ENCODE measurements at regions not wholly inside any gene's neighbourhood (a gene's known extent, or its start where the extent isn't known, plus 50 kb on each side); places are given as distances from the start of the nearest gene placed in this dataset.

DNA sequence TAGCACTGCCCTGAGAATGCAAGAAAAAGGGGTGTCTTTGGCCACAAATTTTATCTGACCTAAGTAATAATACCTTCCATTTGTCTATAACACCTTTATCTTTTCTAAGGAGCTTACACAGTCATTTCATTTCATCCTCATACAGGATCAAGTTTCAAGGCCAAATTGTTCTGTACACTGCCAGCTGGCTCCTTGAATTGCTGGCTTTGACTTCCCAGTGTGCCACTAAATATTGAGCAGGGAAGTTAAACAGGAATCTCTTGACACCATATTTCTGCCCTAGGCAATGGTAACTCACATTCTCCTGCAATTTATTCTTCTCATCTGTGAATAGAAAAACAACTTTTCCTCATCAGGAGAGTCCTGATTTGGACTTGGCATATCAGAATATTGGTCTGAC, 195.1 kb upstream of the LRP1B start:
- H3K9ac ChIP-seq (ENCODE audit: low read length) = no peak overlapping the region
- no peaks in the 10 kb centered on the region for H3K36me3 ChIP-seq (ENCODE audit: control insufficient read depth, insufficient read depth, low read length, severe bottlenecking)
- no peak for DNase-seq (ENCODE audit: low read depth)
- no peaks in the 10 kb centered on the region for H3K9me3 ChIP-seq (ENCODE audit: control insufficient read depth, low read length)
- no peak overlapping the region for H3K4me3 ChIP-seq (ENCODE audit: low read length)
- H3K4me1 ChIP-seq (ENCODE audit: control insufficient read depth, insufficient read depth, low read length) = no peaks in the 10 kb centered on the region
- H3K27me3 ChIP-seq (replicated peaks; ENCODE audit: control insufficient read depth, insufficient read depth, low read length) = no peaks in the 10 kb centered on the region

DNA sequence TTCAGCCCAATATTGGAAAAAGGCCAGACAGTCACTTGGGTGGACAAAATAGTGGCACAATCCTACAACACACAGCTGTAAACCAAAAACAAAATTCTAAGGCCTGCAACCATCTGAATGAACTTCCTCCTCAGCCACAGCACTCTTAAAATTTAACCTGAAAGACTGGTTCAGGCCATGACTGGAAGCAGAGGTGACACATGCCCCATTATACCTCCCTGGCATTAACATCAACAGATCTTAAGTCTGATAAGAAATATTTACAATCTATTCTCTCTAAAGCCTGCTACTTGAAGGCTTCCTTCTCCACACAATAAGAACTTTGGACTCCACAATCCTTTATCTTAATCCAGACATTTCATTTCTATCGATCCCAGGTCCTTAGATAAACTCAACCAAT, 192.4 kb upstream of the LRP1B start:
- Histone ChIP-seq H3K36me3 (ENCODE audit: control insufficient read depth, insufficient read depth, low read length, severe bottlenecking) (no peaks in the 10 kb centered on the region), H3K27me3 (replicated peaks; ENCODE audit: control insufficient read depth, insufficient read depth, low read length) (no peaks in the 10 kb centered on the region), H3K4me3 (ENCODE audit: low read length) (no peak overlapping the region), H3K4me1 (ENCODE audit: control insufficient read depth, insufficient read depth, low read length) (no peaks in the 10 kb centered on the region), H3K9me3 (ENCODE audit: control insufficient read depth, low read length) (no peaks in the 10 kb centered on the region), H3K9ac (ENCODE audit: low read length) (no peak overlapping the region)
- no peak for DNase-seq (ENCODE audit: low read depth)

DNA sequence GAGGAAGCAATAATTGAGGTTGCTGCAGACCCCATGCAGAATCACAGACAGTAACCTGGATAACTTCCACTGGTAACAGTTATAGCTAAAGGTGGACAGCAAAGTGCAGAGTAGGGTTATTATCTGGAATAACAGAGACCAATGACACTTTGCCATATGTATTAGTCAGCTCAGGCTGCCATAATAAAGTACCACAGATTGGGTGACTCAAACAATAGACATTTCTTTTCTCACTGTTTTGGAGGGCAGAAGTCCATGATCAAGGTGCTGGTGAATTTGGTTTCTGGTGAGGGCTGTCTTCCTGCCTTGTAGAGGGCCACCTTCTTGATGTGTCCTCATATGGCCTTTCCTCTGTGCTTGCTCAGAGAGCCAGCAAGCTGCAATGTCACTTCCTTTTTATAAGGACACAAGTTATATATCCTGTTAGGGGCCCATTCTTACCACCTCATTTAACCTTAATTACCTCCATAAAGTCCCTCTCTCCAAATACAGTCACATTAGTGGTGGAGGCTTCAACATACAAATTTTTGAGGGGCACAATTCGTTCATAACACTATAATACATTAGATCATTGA, 191.0 kb upstream of the LRP1B start:
- Histone ChIP-seq H3K9me3 (ENCODE audit: control insufficient read depth, low read length) (no peaks in the 10 kb centered on the region), H3K36me3 (ENCODE audit: control insufficient read depth, insufficient read depth, low read length, severe bottlenecking) (no peaks in the 10 kb centered on the region), H3K9ac (ENCODE audit: low read length) (no peak overlapping the region), H3K4me3 (ENCODE audit: low read length) (no peak overlapping the region), H3K27me3 (replicated peaks; ENCODE audit: control insufficient read depth, insufficient read depth, low read length) (no peaks in the 10 kb centered on the region), H3K4me1 (ENCODE audit: control insufficient read depth, insufficient read depth, low read length) (no peaks in the 10 kb centered on the region)
- DNase-seq (ENCODE audit: low read depth) = no peak

DNA sequence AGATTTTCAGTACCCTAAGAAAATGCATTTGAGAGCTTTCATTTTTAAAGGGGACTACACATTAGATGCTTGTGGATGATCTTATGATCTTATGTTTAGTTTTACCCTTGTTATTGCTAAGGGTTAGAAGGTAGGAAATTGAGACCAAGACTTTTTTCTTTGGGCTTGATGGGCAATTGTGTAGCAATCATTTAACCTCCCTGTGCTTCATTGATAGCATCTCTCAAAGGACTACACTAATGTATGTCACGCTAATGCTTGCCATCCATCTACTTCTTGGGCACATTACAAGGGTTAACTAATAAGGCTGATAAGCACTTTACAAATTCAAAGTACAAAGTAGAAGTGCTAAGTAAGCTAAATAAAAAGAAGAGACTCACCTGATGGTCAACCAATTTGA, 189.3 kb upstream of the LRP1B start:
- Histone ChIP-seq H3K27me3 (replicated peaks; ENCODE audit: control insufficient read depth, insufficient read depth, low read length) (no peaks in the 10 kb centered on the region), H3K9ac (ENCODE audit: low read length) (no peak overlapping the region), H3K4me1 (ENCODE audit: control insufficient read depth, insufficient read depth, low read length) (no peaks in the 10 kb centered on the region), H3K4me3 (ENCODE audit: low read length) (no peak overlapping the region), H3K36me3 (ENCODE audit: control insufficient read depth, insufficient read depth, low read length, severe bottlenecking) (no peaks in the 10 kb centered on the region), H3K9me3 (ENCODE audit: control insufficient read depth, low read length) (no peaks in the 10 kb centered on the region)
- DNase-seq (ENCODE audit: low read depth) = no peak

DNA sequence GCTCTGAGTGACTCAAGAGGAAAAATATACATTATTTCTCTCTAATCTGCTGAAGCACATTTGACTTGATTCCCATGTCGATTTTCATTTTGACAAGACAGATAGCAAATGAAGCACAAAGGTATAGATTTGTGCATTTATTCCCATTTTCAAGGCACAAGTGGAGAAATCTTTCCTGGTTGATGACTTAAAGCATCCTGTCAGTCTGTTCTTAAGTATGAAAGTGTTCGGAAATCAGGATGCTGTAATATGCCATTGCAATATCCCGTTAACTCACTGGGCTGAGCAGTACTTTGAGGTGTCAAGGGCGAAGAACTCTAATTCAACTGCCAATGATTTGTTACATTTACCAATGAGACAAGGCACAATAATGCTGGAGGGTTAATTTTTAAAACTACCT, 185.2 kb upstream of the LRP1B start:
- H3K27me3 ChIP-seq (replicated peaks; ENCODE audit: control insufficient read depth, insufficient read depth, low read length) = no peaks in the 10 kb centered on the region
- no peaks in the 10 kb centered on the region for H3K4me1 ChIP-seq (ENCODE audit: control insufficient read depth, insufficient read depth, low read length)
- no peak for DNase-seq (ENCODE audit: low read depth)
- H3K4me3 ChIP-seq (ENCODE audit: low read length) = no peak overlapping the region
- H3K36me3 ChIP-seq (ENCODE audit: control insufficient read depth, insufficient read depth, low read length, severe bottlenecking) = no peaks in the 10 kb centered on the region
- peaks cover 7% of the 10 kb centered on the region for H3K9me3 ChIP-seq (ENCODE audit: control insufficient read depth, low read length)
- no peak overlapping the region for H3K9ac ChIP-seq (ENCODE audit: low read length)

DNA sequence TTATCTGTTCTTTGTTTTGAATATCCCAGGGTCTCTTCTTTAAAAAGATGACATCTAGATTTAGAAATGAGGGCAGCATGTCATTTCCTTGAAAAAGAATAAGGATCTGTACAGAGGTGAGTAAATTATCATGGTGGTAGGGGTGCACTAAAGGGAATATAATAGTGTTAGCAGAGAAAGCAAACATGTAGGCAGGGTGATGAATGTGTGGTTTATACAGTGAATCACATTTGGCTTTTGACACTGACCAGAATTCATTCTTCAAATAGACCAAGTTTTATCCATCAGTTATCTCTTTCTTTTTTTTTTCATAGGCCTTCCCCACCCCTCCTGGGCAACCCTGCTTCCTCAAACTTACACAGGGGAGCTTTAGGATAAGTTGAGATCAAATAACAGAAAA, 184.5 kb upstream of the LRP1B start:
- H3K36me3 ChIP-seq (ENCODE audit: control insufficient read depth, insufficient read depth, low read length, severe bottlenecking) = no peaks in the 10 kb centered on the region
- no peak overlapping the region for H3K4me3 ChIP-seq (ENCODE audit: low read length)
- no peak for DNase-seq (ENCODE audit: low read depth)
- no peak overlapping the region for H3K9ac ChIP-seq (ENCODE audit: low read length)
- no peaks in the 10 kb centered on the region for H3K27me3 ChIP-seq (replicated peaks; ENCODE audit: control insufficient read depth, insufficient read depth, low read length)
- H3K9me3 ChIP-seq (ENCODE audit: control insufficient read depth, low read length) = peaks cover 7% of the 10 kb centered on the region
- no peaks in the 10 kb centered on the region for H3K4me1 ChIP-seq (ENCODE audit: control insufficient read depth, insufficient read depth, low read length)

DNA sequence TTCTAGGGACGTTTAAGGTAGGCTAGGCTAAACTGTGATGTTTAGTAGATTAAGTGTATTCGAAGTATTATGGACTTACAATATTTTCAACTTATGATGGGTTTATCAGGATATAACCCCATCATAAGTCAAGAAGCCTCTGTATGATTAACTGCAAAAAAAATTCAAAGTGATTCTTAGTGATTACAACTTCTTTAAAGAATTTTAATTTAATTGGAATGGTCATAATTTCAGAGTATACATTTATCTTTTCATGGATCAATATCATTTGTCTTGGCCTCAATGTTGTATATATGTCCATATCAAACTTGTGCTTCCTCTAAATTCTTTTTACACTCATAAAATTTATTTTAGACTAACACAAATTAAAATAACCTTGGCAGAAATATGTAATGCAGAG, 183.3 kb upstream of the LRP1B start:
- no peak for DNase-seq (ENCODE audit: low read depth)
- Histone ChIP-seq H3K9ac (ENCODE audit: low read length) (no peak overlapping the region), H3K4me3 (ENCODE audit: low read length) (no peak overlapping the region), H3K36me3 (ENCODE audit: control insufficient read depth, insufficient read depth, low read length, severe bottlenecking) (no peaks in the 10 kb centered on the region), H3K9me3 (ENCODE audit: control insufficient read depth, low read length) (peaks cover 7% of the 10 kb centered on the region), H3K4me1 (ENCODE audit: control insufficient read depth, insufficient read depth, low read length) (no peaks in the 10 kb centered on the region), H3K27me3 (replicated peaks; ENCODE audit: control insufficient read depth, insufficient read depth, low read length) (no peaks in the 10 kb centered on the region)

DNA sequence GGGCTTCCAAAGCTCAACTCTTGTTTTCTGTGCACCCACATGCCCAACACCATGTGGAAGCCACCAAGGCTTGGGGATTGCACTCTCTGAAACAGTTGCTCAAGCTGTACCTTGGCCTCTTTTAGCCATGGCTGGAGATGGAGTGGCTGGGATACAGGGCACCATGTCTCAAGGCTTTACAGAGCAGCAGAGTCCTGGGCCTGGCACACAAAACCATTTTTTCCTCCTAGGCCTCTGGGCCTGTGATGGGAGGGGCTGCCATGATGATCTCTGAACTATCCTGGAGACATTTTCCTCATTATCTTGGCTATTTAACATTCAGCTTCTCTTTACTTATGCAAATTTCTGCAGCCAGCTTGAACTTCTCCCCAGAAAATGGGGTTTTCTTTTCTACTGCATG, 179.7 kb upstream of the LRP1B start:
- H3K27me3 ChIP-seq (replicated peaks; ENCODE audit: control insufficient read depth, insufficient read depth, low read length) = no peaks in the 10 kb centered on the region
- no peak overlapping the region for H3K4me3 ChIP-seq (ENCODE audit: low read length)
- no peaks in the 10 kb centered on the region for H3K4me1 ChIP-seq (ENCODE audit: control insufficient read depth, insufficient read depth, low read length)
- no peak for DNase-seq (ENCODE audit: low read depth)
- no peaks in the 10 kb centered on the region for H3K36me3 ChIP-seq (ENCODE audit: control insufficient read depth, insufficient read depth, low read length, severe bottlenecking)
- H3K9me3 ChIP-seq (ENCODE audit: control insufficient read depth, low read length) = peaks cover 7% of the 10 kb centered on the region
- no peak overlapping the region for H3K9ac ChIP-seq (ENCODE audit: low read length)

DNA sequence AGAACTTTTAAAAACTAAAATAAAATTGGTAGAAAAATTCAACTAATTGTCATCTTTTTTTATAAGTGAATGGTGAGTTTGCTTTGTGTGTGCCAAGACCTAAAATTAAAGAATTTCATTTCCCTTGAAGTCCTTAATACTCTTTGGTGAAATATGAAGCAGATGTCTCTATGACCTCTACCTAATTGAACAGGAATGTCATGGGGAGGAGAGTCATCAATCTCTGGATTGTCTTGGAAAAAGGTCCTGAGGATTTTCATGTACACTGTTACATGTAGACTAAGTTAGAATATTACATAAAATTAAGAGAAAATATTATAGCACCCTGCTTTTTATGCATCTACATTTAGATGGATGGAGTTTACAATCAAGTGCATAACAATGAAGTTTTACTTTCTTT, 177.9 kb upstream of the LRP1B start:
- H3K4me1 ChIP-seq (ENCODE audit: control insufficient read depth, insufficient read depth, low read length) = no peaks in the 10 kb centered on the region
- no peaks in the 10 kb centered on the region for H3K36me3 ChIP-seq (ENCODE audit: control insufficient read depth, insufficient read depth, low read length, severe bottlenecking)
- no peak for DNase-seq (ENCODE audit: low read depth)
- H3K9me3 ChIP-seq (ENCODE audit: control insufficient read depth, low read length) = peaks cover 7% of the 10 kb centered on the region
- H3K9ac ChIP-seq (ENCODE audit: low read length) = no peak overlapping the region
- H3K27me3 ChIP-seq (replicated peaks; ENCODE audit: control insufficient read depth, insufficient read depth, low read length) = no peaks in the 10 kb centered on the region
- H3K4me3 ChIP-seq (ENCODE audit: low read length) = no peak overlapping the region

DNA sequence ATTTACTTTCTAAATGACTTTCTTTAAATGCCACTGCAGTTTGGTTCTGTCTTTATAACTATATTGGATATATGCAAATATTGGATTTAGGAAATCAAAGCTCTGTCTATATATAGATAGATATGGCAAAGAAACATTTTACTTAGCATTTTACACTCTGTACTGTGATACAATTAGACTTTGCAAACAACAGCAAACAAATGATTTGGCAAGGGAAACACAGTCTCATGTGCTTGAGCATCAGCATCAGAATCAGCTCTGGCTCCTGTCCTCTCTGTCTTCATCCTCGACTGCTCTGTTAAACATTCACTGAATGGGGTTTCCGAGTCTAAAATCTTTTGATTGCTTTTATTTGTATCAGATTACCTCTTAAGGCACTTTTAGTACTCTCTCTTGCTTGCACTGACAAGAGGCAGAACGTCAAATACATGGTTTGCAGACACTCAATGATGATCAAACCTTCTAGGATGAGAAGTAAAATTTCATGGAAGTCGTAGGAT, 176.8 kb upstream of the LRP1B start:
- no peak for DNase-seq (ENCODE audit: low read depth)
- Histone ChIP-seq H3K36me3 (ENCODE audit: control insufficient read depth, insufficient read depth, low read length, severe bottlenecking) (no peaks in the 10 kb centered on the region), H3K9ac (ENCODE audit: low read length) (no peak overlapping the region), H3K4me3 (ENCODE audit: low read length) (no peak overlapping the region), H3K27me3 (replicated peaks; ENCODE audit: control insufficient read depth, insufficient read depth, low read length) (no peaks in the 10 kb centered on the region), H3K4me1 (ENCODE audit: control insufficient read depth, insufficient read depth, low read length) (no peaks in the 10 kb centered on the region), H3K9me3 (ENCODE audit: control insufficient read depth, low read length) (peaks cover 7% of the 10 kb centered on the region)

DNA sequence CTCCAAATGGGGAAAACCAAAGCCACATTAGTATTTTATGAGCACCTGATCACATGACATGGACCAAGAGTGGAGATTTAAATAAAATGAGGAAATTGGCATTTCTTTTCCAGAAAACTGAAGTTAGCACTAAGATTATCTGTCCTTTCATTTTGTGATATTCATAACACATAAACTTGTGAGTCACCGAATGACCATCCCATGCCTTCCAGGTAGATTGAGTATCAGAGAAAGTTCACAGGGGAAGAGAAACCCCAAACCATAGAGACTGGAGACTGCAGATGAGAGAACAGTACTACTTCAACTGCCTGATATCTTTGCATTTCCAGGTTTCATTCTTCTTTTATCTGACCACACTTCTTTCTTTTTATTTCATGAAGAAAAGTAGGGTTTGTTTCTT, 176.3 kb upstream of the LRP1B start:
- Histone ChIP-seq H3K4me1 (ENCODE audit: control insufficient read depth, insufficient read depth, low read length) (no peaks in the 10 kb centered on the region), H3K4me3 (ENCODE audit: low read length) (no peak overlapping the region), H3K36me3 (ENCODE audit: control insufficient read depth, insufficient read depth, low read length, severe bottlenecking) (no peaks in the 10 kb centered on the region), H3K27me3 (replicated peaks; ENCODE audit: control insufficient read depth, insufficient read depth, low read length) (no peaks in the 10 kb centered on the region), H3K9me3 (ENCODE audit: control insufficient read depth, low read length) (peaks cover 7% of the 10 kb centered on the region), H3K9ac (ENCODE audit: low read length) (no peak overlapping the region)
- no peak for DNase-seq (ENCODE audit: low read depth)

DNA sequence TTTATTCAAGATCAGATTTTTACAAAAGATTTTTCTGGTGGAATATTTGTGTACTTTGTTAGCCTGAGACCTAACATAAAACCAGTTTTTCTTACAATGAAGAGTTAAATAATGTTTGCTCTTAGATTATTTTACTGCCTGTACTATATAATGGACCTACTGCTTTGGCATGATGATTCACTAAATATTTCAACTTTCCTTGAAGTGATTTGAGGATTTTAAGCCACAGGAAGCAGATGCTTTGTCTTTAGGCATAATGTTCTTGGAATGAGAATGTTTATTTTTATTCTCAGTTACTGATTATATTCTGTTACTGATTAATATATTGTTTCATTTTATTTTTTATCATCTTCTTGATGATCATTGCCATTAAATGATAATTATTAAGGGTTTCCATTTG, 175.3 kb upstream of the LRP1B start:
- H3K36me3 ChIP-seq (ENCODE audit: control insufficient read depth, insufficient read depth, low read length, severe bottlenecking) = no peaks in the 10 kb centered on the region
- peak; percentile 45 for DNase-seq (ENCODE audit: low read depth)
- H3K27me3 ChIP-seq (replicated peaks; ENCODE audit: control insufficient read depth, insufficient read depth, low read length) = no peaks in the 10 kb centered on the region
- H3K9me3 ChIP-seq (ENCODE audit: control insufficient read depth, low read length) = peaks cover under 1% of the 10 kb centered on the region
- H3K4me3 ChIP-seq (ENCODE audit: low read length) = no peak overlapping the region
- no peak overlapping the region for H3K9ac ChIP-seq (ENCODE audit: low read length)
- H3K4me1 ChIP-seq (ENCODE audit: control insufficient read depth, insufficient read depth, low read length) = no peaks in the 10 kb centered on the region

Measured in adipocyte (in vitro differentiated cells).